ENCODE measurements at regions not wholly inside any gene's neighbourhood (a gene's known extent, or its start where the extent isn't known, plus 50 kb on each side); places are given as distances from the start of the nearest gene placed in this dataset.

DNA sequence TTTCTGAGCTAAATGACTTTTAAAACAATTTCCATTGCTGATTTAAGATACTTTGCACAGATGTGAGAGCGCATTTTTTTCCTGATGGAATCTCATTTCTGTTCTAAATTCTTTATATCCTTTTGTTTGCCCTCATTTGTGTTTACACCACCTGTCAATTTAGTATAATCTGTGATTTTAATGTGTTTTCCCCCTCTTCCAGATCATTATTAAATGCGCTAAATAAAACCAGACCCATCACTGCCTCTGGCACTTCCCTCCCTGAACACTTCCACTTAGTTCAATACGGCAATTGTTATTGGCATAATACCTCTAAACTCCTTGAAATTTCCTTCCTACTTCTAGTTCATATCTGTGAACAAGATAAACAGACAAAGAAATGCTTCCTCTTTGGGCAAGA is 186.9 kb upstream of the ADGRL2 start:
- DNase-seq: no peak

DNA sequence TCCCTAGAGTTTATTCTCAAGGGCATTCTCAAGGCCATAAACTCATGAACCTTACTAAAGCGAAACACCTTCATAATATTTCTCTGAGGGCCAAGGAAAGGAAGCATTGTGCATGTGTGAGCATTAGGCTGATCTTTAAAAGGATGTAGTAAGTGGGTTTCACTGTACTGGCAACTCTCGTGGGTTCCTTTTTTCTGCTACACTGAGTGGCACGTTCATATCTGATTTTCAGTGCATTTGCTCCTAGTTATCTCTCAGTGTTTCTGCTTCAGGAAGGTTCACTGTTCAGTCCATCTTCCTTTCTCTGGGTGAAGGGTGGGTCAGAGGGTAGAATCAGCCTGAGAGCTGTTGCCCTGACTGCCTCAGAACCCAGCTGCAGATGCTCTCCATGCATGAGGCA is 192.8 kb upstream of the ADGRL2 start:
- DNase-seq: no peak

DNA sequence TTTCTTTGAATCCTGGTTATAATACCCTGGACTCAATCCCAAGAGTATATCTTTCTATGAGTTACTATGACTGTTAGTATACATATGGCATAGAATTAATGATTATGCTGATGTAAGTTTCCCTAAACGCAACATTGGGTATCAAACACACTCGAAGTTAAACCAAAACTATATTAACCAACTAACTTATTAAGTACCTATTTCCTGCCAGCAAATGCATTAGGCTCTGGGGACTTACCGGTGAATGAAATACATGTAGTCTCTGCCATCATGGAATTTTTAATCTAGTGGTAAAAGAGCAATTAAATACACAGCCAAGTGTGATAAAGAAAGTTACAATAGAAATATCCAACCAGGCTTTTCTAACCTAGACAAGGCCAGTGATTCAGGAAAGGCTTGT is 193.6 kb upstream of the ADGRL2 start:
- no peak for DNase-seq

DNA sequence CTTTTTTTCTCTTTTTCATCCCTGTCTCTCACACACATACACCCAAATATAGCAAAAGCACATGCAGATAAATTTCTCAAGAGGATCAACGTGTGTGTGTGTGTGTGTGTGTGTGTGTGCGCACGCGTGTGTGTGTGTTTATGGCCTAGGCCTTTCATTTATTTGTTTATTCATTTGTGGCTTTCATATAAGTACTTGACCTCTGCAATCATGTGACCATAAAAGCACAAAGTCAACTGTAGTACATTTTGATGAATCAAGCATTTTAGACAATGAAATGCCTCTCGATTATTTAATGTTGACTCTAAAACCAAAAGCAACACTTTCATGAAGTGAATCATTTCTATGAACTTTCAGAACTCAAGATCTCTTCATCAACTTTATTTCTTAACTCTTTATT is 194.1 kb upstream of the ADGRL2 start:
- DNase-seq: no peak

DNA sequence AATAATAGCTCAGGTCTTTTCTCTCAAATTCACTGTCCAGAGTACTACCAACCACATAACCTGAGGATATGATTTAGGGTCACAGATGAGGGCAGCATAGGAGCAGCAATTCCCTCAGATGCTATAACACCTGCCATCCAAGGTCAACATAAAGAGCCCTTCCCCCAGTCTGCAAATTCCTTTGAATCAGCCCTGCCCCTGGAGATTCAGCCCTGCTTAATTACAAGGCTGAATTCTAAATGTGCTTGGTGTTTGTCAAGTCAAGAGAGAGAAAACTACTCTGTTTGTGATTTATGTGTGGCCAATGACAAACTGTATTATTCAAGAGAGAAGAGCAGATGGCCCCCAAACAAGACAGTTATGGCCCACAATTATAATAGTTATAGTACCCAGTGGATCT is 195.7 kb upstream of the ADGRL2 start:
- no peak for DNase-seq

DNA sequence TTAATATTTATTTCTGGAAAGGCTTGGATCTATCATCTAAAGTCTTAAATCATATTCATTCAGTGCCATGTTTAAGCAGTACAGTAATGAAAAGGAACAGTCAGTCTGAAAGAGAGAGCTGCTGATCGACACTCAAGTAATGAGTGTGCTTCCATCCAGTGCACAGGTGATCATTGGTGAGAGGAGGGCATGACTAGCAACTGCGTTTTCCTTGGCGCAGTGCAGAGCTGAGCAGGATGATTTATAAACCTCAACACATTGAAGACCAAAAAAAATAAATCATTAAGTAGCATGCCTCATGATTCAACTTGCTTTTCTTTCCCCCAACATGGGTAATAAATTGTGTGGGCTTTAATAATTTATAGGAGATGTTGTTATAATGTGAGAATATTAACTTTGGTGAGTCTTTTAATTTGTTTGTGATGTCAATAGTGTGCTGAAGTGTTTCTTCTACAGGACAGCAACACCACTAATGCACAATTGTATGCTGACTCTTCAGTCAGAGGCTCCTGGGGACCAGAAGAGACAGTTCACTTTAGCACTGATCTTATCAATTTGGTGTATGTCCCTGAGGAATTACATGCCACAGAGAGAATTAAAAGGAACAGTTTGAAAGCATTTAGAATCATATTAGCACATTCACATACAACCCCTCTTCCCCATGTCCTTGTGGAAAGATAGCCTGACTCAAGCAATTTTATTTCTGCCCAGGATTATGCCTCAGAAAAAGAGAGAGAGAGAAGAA is 199.7 kb upstream of the ADGRL2 start:
- DNase-seq: no peak

DNA sequence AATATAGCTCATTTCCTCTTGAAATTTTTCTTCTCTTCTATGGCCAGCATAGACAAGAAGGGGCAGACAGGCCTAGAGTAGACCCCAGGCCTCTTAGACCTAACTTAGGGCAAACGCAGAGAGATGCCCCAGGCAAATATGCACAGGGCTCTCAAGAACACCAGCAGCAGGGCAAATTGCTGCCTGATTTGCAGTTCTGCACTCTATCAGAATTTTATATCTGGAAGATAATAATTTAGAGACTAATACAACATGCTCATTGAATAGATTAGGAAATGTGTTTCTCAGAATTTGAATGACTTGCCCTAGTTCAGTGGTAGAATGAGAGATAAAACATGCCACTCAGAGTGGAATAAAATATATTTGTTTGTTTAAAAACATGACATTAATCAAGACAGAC is 200.4 kb upstream of the ADGRL2 start:
- no peak for DNase-seq

DNA sequence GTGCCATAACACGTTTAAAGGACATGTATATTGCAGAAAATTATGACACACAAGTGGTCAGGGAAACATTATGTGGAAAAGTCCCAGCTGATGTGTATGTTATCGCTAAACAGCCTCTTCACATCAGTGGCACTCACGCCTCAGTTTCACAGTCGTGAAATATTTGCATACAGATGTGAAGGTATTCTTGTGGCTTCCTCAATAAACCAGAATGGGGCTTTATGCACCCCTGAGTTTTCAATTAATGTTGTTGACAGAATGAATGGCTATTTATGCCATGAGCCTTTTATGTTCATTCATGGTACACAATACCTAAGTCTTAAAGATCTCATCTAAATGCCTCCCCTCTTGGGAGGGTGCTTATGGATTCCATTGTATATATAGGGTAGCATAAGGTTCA is 202.1 kb upstream of the ADGRL2 start:
- DNase-seq: no peak

DNA sequence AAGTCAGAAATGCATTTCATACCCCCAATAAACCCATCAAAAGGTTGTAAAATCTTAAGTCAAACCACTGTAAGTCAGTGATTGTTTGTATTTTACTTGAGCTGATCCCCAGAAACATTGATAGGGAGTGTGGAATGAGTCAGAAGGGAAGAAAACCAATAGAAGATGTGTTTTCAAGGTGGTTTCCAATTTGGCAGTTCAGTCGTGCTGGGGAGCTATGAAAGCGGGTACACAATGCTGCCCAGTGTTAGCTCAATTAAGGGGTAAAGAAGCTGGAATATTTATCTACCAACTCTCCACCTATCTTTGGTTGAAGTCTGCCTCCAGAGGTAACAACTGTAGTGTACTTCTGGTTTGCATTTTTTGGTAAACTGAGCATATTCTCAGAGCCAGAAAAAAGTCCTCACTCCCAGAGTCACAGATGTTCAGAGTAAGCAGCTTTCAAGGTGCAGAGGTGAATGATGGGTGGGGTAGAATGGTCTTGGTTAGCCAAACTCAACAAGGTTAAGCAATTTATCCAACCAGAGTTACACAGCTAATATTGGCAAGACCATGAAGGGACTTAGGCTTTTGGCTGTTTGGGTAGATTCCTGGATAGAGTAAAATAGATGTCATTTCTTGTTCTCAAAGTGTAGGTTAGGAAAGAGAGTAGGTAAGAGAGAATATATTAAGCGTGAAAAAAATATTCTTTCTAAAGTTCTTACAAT is 202.9 kb upstream of the ADGRL2 start:
- no peak for DNase-seq

DNA sequence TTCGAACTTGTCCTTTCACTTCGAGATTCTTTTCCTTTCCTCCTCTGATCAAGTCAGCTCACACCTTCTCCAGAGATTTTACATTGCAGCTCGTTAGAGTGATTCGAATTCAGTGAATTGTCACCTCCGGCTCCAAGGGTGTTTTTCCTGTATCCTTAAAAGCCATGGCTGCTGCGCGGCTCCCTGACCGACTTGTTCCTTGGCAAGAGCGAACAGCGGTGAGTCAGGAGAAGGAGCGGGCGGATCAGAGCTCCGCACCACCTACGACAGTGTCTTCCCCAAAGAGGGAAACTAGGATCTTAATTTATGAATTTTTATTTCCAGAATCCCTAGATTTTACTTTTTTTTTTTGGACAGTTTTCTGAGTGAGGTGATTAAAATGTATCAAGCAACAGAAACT is 204.4 kb upstream of the ADGRL2 start:
- DNase-seq: no peak

DNA sequence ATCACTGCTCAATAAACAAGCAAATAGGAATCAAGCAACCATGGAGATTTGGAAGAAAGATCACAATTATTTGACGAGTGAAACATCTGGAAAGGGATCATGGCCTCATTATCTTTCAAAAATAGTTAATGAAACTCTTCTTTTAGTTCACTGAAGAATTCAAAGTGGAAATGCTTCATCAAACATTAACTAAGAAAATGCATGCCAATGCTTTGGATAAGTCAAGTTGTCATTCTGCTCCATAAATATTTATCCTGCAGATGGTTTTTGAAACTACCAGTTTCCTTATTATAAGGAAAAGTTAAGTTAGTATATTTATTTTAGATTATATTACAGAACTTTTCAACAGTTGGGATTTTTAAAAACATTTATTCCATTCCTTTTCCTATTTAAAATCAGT is 206.5 kb upstream of the ADGRL2 start:
- no peak for DNase-seq

DNA sequence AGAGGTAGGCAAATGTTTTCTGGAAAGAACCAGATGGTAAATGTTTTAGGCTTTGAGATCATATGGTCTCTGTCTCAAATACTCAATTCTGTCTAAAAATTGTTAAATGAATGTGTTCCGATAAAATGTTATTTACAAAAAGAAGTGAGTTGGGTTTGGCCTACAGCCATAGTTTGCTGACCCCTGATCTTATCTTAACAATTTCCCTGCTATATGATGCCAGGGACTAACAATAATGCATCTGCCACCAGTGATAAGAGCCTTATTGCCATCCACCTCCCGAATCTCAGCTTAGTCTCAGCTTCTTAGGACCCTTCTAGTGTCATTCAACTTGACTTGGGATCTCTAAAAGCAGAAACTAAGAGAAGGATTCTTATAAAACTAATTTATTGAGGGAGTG is 208.5 kb upstream of the ADGRL2 start:
- DNase-seq: no peak

DNA sequence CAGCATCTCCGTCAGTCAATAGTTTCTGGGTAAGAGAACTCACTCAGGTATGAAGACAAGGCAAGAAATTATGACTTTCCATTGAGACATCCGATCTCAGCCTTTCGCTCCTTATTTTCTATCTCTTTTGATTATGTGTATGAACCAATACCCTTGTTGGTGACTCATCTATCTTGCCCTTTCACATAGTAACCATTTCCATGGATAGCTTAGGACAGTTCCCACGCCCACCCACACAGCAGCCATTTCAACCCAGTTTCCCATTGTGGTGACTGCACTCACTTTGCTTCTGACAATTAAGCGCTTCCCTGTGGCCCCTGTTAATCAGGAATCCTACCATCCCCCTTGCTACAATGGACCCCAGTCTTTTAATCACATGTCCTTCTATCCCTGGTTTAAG is 210.6 kb upstream of the ADGRL2 start:
- DNase-seq: no peak

DNA sequence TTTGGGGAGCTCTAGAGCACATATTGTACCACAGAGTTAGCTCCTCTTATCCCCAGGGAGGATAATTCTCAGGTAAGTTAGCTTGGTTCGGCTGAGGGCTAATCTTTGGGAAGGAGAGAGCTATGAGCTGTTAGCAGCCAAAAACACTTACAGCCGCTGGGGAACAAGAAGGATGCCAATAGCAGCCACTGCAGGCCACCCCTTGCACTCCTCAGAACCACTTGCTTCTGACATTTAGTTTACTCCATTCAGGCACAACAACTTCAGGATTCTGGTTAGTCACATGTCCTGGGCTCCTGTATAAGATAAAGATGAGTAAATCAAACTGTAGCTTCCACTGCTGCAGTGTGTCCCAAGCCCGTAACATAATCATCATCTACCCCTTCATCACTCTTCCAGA is 212.6 kb upstream of the ADGRL2 start:
- DNase-seq: no peak

DNA sequence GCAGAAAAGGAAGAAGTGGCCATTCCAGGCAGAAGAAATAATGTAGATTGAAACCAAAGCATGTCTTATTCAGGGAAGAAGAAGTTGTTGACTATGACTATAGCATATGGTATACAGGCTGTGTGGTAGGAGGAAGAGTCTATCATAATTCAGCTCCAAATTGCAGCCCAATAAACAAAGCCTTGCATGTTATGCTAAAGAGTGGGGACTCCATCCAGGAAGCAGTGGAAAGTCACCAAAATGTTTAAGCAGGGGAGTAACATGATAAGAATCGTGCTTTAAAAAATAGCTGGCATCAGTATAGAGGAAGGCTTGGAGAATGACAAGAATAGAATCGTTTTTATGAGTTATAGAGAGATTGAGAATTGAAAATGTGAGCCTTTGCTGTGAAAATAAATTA is 213.3 kb upstream of the ADGRL2 start:
- no peak for DNase-seq

DNA sequence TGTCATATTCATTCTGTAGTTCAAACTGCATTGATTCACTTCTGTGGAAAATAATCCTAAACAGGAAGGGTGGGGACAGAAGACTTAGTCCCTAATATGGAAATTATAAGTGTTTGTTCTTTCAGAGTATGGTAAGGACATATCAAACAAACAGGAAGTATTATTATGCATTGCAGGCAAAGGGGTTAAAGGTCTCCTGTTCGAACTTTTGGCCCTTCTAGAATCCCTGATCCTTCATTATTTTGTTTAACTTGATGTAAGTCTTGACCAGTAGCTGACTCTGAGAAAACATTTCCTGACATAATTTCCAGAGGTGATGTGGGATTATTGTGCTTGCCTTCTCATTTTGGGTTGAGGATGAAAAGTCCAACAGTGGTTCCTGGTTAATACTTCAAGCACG is 215.4 kb upstream of the ADGRL2 start:
- no peak for DNase-seq

DNA sequence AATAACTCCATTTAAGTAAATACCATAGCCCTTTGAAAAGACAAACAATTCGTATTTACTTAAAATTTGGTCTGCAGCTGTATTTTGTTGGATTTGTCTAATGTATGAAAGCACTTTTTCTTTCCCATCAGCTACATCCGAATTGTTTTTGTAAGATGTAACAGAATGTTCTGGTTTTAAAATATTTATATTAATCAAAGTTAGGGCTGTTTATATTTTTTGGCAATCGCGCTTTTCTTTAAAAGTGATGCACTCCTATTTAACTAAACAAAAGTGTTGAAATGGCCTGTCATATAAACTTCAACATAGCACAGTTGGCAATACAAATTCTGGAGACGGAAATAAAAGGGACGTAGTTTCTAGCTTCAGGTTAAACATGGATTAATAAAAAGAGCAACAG is 216.3 kb upstream of the ADGRL2 start:
- DNase-seq: no peak

DNA sequence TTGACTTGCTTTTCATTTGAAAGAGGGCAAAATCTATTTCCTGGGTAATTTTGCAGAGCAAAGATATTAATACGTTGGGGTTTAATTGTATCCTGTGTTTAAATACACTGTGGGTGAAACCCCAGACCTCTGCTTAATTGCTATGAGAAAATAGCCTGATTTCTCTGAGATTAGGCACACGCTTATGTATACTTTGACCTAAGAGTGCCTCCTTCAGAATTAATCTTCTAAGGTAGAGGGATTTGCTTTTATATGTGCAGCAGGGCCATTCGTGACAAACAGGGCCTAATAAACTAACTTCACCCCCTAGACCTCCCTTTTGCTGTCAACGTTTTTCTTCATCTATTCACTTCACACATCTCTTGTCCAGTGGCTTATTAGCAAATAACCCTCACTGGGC is 216.9 kb upstream of the ADGRL2 start:
- no peak for DNase-seq

DNA sequence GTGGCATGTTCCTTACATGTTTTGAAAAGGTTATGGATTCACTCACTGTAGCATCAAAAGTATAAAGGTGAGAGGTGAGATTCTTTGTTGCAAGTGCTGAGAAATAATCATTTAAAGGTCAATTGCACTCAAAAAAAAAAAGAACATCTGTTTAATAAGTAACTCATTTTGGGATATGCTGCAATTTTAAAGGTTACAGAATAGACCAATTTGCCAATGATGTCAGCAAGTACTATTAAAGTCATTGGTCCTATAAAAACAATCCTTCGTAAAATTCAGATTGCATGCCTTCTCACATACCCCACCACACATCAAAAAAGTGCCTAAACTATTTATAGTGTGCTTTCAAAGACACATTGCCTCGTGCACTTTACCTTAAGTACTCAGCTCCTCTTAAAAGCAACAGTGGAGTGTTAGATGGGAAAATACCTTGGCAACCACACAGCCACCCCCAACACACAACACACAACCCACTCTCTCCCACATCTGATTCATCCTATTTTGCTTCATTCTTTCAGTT is 218.2 kb upstream of the ADGRL2 start:
- DNase-seq: no peak

DNA sequence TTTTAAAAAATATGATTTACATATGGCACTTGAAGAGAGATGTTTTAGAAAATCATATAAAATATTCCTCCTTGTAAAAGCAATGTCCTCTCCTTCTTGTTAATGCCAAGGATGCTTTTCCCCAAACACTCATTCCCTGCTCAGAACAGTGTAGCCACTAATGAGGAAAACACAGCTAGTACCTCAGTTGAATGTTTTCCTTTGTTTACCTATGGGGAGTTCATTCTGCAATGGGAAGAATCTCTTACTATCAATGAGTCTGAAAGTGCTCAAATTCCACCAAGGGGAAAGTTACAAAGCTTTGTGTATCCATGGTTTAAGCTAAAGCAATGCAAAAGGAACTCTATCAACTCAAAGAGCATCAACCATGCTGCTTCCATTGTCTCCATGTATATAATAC is 221.9 kb upstream of the ADGRL2 start:
- no peak for DNase-seq

DNA sequence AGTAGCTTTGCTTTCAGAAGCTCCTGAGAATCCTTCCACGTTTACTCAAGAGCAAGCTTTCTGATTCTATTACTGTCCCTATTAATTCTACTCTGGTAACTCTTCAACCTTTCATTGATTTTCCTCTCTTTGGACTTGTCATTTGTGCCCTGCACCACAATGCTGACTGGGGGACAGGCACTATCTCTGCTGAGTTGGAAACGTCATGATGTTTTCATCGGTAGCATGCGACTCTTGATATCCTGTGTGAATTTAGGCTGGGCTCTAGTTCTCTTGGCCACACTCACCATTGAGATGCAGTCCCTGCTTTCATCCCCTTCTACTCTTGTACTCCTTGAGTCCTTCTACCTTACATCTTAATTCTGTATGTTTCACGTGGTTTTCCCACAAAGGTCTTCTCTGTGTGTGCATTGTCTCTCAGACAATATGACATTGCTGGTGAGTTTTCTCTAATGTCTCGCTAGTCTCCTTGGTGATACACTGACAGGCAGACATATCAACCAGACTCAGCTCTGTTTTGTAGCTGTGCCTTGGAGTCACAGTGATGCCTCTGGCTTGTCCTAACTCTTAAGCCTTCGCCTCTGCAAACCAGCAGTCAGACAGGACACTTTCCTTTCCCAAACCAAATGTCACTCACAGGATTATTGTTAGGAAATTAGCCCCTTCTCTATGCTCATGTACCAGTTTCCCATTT is 223.6 kb upstream of the ADGRL2 start:
- DNase-seq: no peak

DNA sequence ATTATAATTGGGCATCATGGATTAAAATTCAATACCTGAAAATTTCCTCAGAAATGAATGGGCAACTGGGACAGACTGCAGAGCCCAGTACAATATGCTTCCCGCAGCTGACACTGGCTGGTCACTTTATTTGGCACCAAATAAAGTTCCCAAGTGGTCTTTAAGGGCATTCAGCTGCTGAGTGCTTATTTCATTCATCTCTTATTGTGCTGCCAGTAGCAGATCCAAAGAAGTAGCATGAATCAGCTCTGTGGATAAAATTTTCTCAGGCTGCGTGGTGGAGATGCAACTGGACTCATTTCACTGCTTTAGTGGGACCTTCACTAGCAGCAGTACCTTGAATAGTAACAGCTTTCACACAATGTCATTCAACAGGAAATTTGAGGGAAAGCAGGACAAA is 226.3 kb upstream of the ADGRL2 start:
- DNase-seq: peak; percentile 15

DNA sequence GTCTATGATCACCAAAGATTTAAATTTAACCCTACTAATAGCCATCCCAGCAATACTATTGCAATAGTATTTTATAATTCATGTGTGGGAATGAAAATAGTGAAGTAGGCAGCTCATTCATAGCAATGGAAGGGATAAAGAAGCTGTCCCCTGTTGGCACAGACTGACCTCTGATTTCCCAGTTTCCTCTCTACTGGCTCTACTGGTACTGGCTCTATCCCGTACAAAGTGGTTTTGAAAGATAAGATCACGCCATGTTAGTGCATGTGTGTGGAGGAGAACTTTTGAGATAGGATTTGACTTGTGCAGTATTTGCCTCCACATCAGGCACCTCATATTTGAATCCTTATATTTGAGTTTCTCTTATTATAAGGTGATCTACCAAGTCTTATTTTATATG is 227.3 kb upstream of the ADGRL2 start:
- DNase-seq: no peak

DNA sequence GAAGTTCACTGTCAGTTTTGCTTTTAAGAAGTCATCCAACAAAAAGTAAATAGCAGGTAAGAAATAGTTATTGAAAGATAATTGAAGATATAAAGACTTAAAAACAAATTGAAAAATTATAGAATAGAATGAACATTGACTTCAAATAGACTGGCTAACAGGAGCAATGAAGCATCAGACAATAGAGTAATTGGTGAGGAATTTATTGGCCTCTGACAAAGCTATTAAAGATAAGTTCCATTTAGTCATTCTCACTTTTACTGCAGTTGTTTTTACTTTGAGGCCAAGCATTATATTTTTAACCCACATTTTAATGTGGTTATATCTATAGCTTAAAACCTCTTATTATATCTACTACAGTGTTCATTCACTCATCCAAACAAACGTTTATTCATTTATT is 228.8 kb upstream of the ADGRL2 start:
- DNase-seq: no peak

Data from NCI-H1105 treated with DMSO at 0.1 percent for 48 hours (cell line).